ENCODE measurements at regions not wholly inside any gene's neighbourhood (a gene's known extent, or its start where the extent isn't known, plus 50 kb on each side); places are given as distances from the start of the nearest gene placed in this dataset.
A peak's percentile ranks its signal among the peaks of the same experiment; 100 is the strongest.

GRCh38 chr11:23556163-23556750 lies 696.0 kb upstream of the CCDC179 start:
- Histone ChIP-seq H3K36me3 (ENCODE audit: insufficient read depth, low read length) (no peaks in the 10 kb centered on the region), H3K79me2 (ENCODE audit: insufficient read depth, low read length) (no peaks in the 10 kb centered on the region), H3K4me2 (ENCODE audit: low read length) (no peak overlapping the region), H2AFZ (ENCODE audit: low read depth, low read length) (no peak overlapping the region), H3K27ac (ENCODE audit: low read depth, low read length) (no peak overlapping the region), H3K4me1 (ENCODE audit: insufficient read depth, low read length) (peaks cover 7% of the 10 kb centered on the region), H3K9ac (ENCODE audit: low read length) (no peak overlapping the region), H3K9me3 (ENCODE audit: insufficient read depth, low read depth, low read length) (no peaks in the 10 kb centered on the region), H4K20me1 (ENCODE audit: insufficient read depth, low read length) (no peaks in the 10 kb centered on the region), H3K27me3 (ENCODE audit: insufficient read depth, low read length) (no peaks in the 10 kb centered on the region), H3K4me3 (ENCODE audit: insufficient read depth, low read depth, low read length) (no peak overlapping the region)
- Mint-ChIP-seq H3K4me1 (ENCODE audit: low read depth, unreplicated experiment) (peaks cover 15% of the 10 kb centered on the region), H3K27ac (ENCODE audit: unreplicated experiment) (peak overlapping the region; percentile 99), H3K9me3 (ENCODE audit: unreplicated experiment) (peaks cover 4% of the 10 kb centered on the region), H3K36me3 (ENCODE audit: low read depth, unreplicated experiment) (no peaks in the 10 kb centered on the region), H3K27me3 (ENCODE audit: low read depth, unreplicated experiment) (no peaks in the 10 kb centered on the region), H3K4me3 (ENCODE audit: unreplicated experiment) (no peak overlapping the region)
- TF ChIP-seq EZH2 (IDR thresholded peaks at IDR 0.05; ENCODE audit: insufficient read depth, low read length) = no peak
- TF ChIP-seq, protein P1, sequence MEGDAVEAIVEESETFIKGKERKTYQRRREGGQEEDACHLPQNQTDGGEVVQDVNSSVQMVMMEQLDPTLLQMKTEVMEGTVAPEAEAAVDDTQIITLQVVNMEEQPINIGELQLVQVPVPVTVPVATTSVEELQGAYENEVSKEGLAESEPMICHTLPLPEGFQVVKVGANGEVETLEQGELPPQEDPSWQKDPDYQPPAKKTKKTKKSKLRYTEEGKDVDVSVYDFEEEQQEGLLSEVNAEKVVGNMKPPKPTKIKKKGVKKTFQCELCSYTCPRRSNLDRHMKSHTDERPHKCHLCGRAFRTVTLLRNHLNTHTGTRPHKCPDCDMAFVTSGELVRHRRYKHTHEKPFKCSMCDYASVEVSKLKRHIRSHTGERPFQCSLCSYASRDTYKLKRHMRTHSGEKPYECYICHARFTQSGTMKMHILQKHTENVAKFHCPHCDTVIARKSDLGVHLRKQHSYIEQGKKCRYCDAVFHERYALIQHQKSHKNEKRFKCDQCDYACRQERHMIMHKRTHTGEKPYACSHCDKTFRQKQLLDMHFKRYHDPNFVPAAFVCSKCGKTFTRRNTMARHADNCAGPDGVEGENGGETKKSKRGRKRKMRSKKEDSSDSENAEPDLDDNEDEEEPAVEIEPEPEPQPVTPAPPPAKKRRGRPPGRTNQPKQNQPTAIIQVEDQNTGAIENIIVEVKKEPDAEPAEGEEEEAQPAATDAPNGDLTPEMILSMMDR (IDR thresholded peaks at IDR 0.05; ENCODE audit: insufficient read depth, low read depth, low read length) = no peak
- FAIRE-seq (no peak), DNase-seq (ENCODE audit: low read depth) (no peak)

GRCh38 chr11:23563591-23563990 lies 703.3 kb upstream of the CCDC179 start:
- FAIRE-seq (no peak), DNase-seq (ENCODE audit: low read depth) (peak; percentile 37)
- no peaks in the 10 kb centered on the region for H3K36me3 Mint-ChIP-seq (ENCODE audit: low read depth, unreplicated experiment)
- Histone ChIP-seq H4K20me1 (ENCODE audit: insufficient read depth, low read length) (no peaks in the 10 kb centered on the region), H3K36me3 (ENCODE audit: insufficient read depth, low read length) (no peaks in the 10 kb centered on the region), H3K4me1 (ENCODE audit: insufficient read depth, low read length) (no peaks in the 10 kb centered on the region), H3K9ac (ENCODE audit: low read length) (no peak overlapping the region), H3K27me3 (ENCODE audit: insufficient read depth, low read length) (no peaks in the 10 kb centered on the region), H3K79me2 (ENCODE audit: insufficient read depth, low read length) (no peaks in the 10 kb centered on the region), H3K4me2 (ENCODE audit: low read length) (no peak overlapping the region), H3K4me3 (ENCODE audit: insufficient read depth, low read depth, low read length) (no peak overlapping the region), H2AFZ (ENCODE audit: low read depth, low read length) (no peak overlapping the region), H3K27ac (ENCODE audit: low read depth, low read length) (no peak overlapping the region), H3K9me3 (ENCODE audit: insufficient read depth, low read depth, low read length) (no peaks in the 10 kb centered on the region)
- no peaks in the 10 kb centered on the region for H3K9me3 Mint-ChIP-seq (ENCODE audit: unreplicated experiment)
- H3K27me3 Mint-ChIP-seq (ENCODE audit: low read depth, unreplicated experiment) = no peaks in the 10 kb centered on the region
- H3K27ac Mint-ChIP-seq (ENCODE audit: unreplicated experiment) = no peak overlapping the region
- TF ChIP-seq, protein P1 (IDR thresholded peaks at IDR 0.05; ENCODE audit: insufficient read depth, low read depth, low read length) = no peak
- TF ChIP-seq EZH2 (IDR thresholded peaks at IDR 0.05; ENCODE audit: insufficient read depth, low read length) = no peak
- H3K4me1 Mint-ChIP-seq (ENCODE audit: low read depth, unreplicated experiment) = no peaks in the 10 kb centered on the region
- H3K4me3 Mint-ChIP-seq (ENCODE audit: unreplicated experiment) = no peak overlapping the region

- no peak for FAIRE-seq
Measured at GRCh38 chr11:23564370-23564769, 704.1 kb upstream of the CCDC179 start.

More at GRCh38 chr11:23564370-23564769, 704.1 kb upstream of the CCDC179 start:
- H3K9me3 ChIP-seq (ENCODE audit: insufficient read depth, low read depth, low read length) = no peaks in the 10 kb centered on the region
- H3K9ac ChIP-seq (ENCODE audit: low read length) = no peak overlapping the region
- no peak overlapping the region for H3K4me2 ChIP-seq (ENCODE audit: low read length)
- H3K36me3 ChIP-seq (ENCODE audit: insufficient read depth, low read length) = no peaks in the 10 kb centered on the region
- H3K4me3 ChIP-seq (ENCODE audit: insufficient read depth, low read depth, low read length) = no peak overlapping the region
- H3K4me1 ChIP-seq (ENCODE audit: insufficient read depth, low read length) = no peaks in the 10 kb centered on the region
- TF ChIP-seq EZH2 (IDR thresholded peaks at IDR 0.05; ENCODE audit: insufficient read depth, low read length) = no peak
- TF ChIP-seq, protein P1 (IDR thresholded peaks at IDR 0.05; ENCODE audit: insufficient read depth, low read depth, low read length) = no peak
- H3K27ac Mint-ChIP-seq (ENCODE audit: unreplicated experiment) = no peak overlapping the region
- no peaks in the 10 kb centered on the region for H3K27me3 Mint-ChIP-seq (ENCODE audit: low read depth, unreplicated experiment)
- no peaks in the 10 kb centered on the region for H3K27me3 ChIP-seq (ENCODE audit: insufficient read depth, low read length)
- no peak overlapping the region for H3K4me3 Mint-ChIP-seq (ENCODE audit: unreplicated experiment)
- H2AFZ ChIP-seq (ENCODE audit: low read depth, low read length) = no peak overlapping the region
- no peaks in the 10 kb centered on the region for H3K79me2 ChIP-seq (ENCODE audit: insufficient read depth, low read length)
- no peaks in the 10 kb centered on the region for H3K36me3 Mint-ChIP-seq (ENCODE audit: low read depth, unreplicated experiment)
- H3K4me1 Mint-ChIP-seq (ENCODE audit: low read depth, unreplicated experiment) = no peaks in the 10 kb centered on the region
- no peak for DNase-seq (ENCODE audit: low read depth)
- no peaks in the 10 kb centered on the region for H3K9me3 Mint-ChIP-seq (ENCODE audit: unreplicated experiment)
- no peaks in the 10 kb centered on the region for H4K20me1 ChIP-seq (ENCODE audit: insufficient read depth, low read length)
- no peak overlapping the region for H3K27ac ChIP-seq (ENCODE audit: low read depth, low read length)
